GM21360 (cell line): ENCODE measurements at regions not wholly inside any gene's neighbourhood (a gene's known extent, or its start where the extent isn't known, plus 50 kb on each side); places are given as distances from the start of the nearest gene placed in this dataset.
"Not testable (repeated sequence)": the region's sequence is repeated elsewhere in the genome, so short reads cannot be mapped to it uniquely, and the experiment has no call there.

Experiments used
- ATAC-seq: cut with Tn5 transposase; IDR thresholded peaks from one replicate; pipeline ENCODE4 v1.9.1; 2021; ENCODE audit warnings: mild to moderate bottlenecking, moderate library complexity; ENCODE audit not compliant: unreplicated experiment

GRCh38 chr21:27517177-27517576 lies 550.3 kb upstream of the ADAMTS5 start:
- ATAC-seq = not testable (repeated sequence)

- no peak for ATAC-seq
Measured at GRCh38 chr21:27515676-27516075, 548.8 kb upstream of the ADAMTS5 start.

DNA sequence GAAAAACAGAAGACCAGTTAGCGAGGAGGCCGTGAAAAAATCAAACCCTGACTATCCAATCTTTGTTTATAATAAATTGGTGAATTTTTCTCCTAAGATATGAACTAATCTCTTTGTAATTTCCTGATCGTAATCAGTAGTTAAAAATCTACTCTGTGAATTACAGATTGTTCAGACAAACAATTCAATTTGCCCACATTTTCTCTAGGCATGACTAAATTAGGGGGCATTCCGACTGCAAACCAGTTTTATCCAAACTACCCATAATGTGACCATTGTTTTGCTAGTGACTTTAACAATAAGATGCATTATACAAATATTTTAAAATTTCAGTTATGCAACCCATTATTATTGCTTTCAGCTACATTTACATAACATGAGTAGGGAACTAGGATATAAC lies 546.9 kb upstream of the ADAMTS5 start:
- ATAC-seq = no peak

- ATAC-seq = no peak
Measured at GRCh38 chr21:27513016-27513415, 546.1 kb upstream of the ADAMTS5 start.

DNA sequence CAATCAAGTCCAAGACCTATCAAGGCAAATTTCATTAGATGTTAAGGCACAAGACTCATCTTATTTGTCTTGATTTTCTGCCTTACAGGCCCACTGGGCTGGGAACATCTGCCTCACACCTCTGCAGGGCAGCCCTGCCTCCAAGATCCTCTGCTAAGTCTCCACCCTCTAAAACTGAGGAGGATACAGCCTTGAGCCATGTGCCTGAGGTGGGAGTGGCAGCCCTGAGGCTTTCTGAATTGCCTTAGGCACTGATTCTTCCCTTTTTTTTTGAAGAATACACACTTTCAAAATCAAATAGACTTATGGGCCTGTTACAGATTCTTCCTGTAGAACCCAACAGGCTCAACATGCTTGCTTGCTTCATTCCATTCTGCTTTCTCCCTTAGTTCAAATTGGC lies 544.3 kb upstream of the ADAMTS5 start:
- no peak for ATAC-seq

GRCh38 chr21:27507695-27508094 lies 540.8 kb upstream of the ADAMTS5 start:
- ATAC-seq = no peak

- ATAC-seq = no peak
Measured at GRCh38 chr21:27505516-27505915, 538.6 kb upstream of the ADAMTS5 start.

- no peak for ATAC-seq
Measured at GRCh38 chr21:27502801-27503200, 535.9 kb upstream of the ADAMTS5 start.

DNA sequence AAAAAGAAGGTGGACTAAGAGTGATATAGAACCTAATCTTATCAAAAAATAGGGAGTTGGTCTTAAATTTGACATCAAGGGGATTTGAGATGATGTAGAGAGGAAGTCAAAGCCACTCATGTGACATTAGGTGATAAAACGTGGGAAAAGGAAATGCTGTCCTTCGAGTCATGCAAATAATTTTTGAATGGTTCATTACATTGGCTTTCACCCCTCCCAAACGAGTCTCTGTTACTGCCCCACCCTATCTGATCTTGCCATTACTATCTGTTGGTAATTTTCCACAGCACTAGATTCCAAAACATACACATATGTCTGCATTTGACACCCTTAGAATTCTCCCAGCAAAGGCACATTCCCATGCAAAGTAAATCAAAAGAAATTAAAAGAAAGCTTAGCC lies 531.1 kb upstream of the ADAMTS5 start:
- no peak for ATAC-seq

- ATAC-seq = no peak
Measured at GRCh38 chr21:27495836-27496235, 528.9 kb upstream of the ADAMTS5 start.

- no peak for ATAC-seq
Measured at GRCh38 chr21:27493542-27493941, 526.7 kb upstream of the ADAMTS5 start.

- no peak for ATAC-seq
Measured at GRCh38 chr21:27487676-27488075, 520.8 kb upstream of the ADAMTS5 start.

GRCh38 chr21:27480841-27481261 lies 514.0 kb upstream of the ADAMTS5 start:
- no peak for ATAC-seq

- ATAC-seq = no peak
Measured at GRCh38 chr21:27477296-27477695, 510.4 kb upstream of the ADAMTS5 start.

DNA sequence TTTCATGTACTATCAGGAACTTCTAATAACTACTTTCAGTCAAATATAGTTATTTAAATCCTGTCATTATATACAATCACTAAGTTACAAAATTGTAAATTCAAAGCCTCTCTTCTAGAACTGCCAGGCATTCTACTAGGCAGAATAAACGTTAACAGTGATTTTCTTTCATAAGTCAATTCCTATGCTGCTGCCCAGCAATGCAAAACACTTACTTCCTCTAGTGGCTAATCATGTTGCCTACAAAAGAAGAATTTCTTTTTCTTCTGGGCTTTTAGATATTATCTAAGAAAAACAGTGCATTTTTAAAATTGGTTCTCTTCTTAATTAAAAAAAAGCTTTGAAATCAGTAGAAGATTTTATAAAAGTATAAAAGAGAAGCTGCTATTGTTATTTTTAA lies 509.8 kb upstream of the ADAMTS5 start:
- ATAC-seq = no peak

DNA sequence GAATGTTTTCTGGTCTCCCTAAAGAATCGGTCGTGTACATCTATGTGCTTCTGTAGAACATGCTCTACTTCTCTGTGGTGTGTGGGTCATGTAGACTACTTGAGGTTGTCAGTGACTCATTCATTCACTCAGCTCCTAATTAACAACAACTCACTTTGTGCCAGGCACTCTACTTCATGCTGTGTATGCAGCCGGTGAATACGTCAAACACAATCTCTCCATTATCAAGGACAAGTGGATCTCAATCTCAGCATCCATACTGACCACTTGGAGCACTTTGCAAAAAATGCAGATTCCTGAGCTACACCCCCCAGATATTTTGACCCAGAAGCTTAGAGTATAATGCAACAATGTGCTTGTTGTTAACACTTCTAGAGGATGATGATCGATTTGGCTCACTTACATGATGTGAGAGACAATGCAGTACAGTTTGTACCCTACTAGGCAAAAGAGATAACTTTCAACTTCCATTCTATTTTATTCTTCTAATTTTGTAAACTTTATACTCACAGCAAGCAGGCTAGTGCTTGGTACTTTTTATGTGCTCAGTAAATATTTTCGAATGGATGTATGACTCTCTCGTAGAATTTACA lies 508.6 kb upstream of the ADAMTS5 start:
- ATAC-seq = no peak

GRCh38 chr21:27467366-27467765 lies 500.5 kb upstream of the ADAMTS5 start:
- no peak for ATAC-seq

DNA sequence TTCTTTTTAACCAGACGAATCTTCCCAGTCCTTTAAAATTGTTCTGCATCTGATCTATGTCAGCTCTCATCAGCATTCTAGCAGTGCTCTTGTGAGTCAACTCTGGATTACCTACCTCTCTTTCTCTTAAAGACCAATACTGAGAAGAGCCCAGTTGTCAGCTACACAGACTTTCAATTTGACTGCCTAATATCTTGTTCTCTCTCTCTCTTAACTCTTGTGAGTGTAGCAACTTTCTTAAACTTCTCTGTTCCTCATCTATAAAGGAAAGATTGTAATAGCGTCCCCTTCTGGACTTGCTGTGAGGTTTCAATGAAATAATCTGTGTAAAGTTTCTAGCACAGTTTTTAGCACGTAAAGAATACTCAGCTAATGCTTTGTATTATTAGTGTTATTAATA lies 499.3 kb upstream of the ADAMTS5 start:
- no peak for ATAC-seq

DNA sequence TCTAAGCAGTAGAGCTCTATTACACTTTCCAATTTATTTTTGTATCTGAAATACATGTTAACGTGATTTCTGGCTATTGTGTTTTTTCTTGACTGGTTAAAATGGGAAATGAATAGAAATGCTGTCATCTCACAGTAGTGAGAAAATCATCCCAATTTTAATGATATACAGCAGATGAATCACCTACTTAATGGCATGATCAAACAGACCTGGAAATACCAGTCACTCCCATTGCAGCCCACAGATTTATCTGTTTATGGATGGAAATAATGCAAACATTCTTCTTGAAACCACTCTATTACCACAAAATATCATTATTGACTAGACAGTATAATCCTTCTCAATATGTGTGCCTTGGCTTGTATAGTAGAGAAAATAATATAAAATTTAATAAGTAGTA lies 497.8 kb upstream of the ADAMTS5 start:
- ATAC-seq = no peak

- no peak for ATAC-seq
Measured at GRCh38 chr21:27462726-27463125, 495.8 kb upstream of the ADAMTS5 start.

GRCh38 chr21:27454234-27454633 lies 487.3 kb upstream of the ADAMTS5 start:
- ATAC-seq = no peak

- no peak for ATAC-seq
Measured at GRCh38 chr21:27451116-27451515, 484.2 kb upstream of the ADAMTS5 start.

- ATAC-seq = no peak
Measured at GRCh38 chr21:27450216-27450615, 483.3 kb upstream of the ADAMTS5 start.
